ENCODE measurements at regions not wholly inside any gene's neighbourhood (a gene's known extent, or its start where the extent isn't known, plus 50 kb on each side); places are given as distances from the start of the nearest gene placed in this dataset.

DNA sequence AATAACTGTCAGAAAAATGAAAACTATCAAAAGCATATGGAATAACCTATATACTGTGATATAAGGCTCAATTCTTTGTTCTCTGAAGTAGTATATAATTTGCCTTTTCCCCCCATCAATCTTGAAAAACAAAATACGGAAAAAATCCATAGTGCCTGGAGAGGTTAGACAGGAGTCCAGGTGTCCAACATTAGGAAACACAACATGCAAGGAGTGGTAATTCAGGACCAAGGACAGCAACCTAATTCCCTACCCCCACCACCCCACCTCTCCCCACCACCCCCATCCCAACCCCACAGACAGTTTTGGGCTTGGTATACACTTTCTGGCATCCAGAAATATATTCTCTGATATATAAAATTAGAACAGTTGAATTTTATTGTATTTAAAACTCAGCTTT, 55.1 kb upstream of the SLC25A26 start:
- Histone ChIP-seq H3K9me3 (ENCODE audit: control insufficient read depth in 2 of 2, low read length in 2 of 2) (no peaks in the 10 kb centered on the region), H3K36me3 (ENCODE audit: control insufficient read depth, insufficient read depth, low read length) (no peaks in the 10 kb centered on the region), H3K27me3 (ENCODE audit: control insufficient read depth, insufficient read depth, low read length) (no peaks in the 10 kb centered on the region), H3K4me1 (ENCODE audit: control insufficient read depth, insufficient read depth, low read length, poor library complexity, severe bottlenecking) (no peaks in the 10 kb centered on the region), H3K27ac (ENCODE audit: insufficient read depth, low read length, poor library complexity, severe bottlenecking) (no peak overlapping the region), H3K4me3 (ENCODE audit: low read depth, low read length) (no peak overlapping the region)
- ATAC-seq (ENCODE audit: low read depth in 2 of 2) (no peak), DNase-seq (no peak)
- H3K36me3 Mint-ChIP-seq = no peaks in the 10 kb centered on the region
- H3K4me3 Mint-ChIP-seq = no peak overlapping the region
- peaks cover 6% of the 10 kb centered on the region for H3K27me3 Mint-ChIP-seq
- H3K9me3 Mint-ChIP-seq = peaks cover 0 to 4% (median 2%) of the 10 kb centered on the region in 7 donors
- H3K27ac Mint-ChIP-seq = no peak overlapping the region
- H3K4me1 Mint-ChIP-seq = no peaks in the 10 kb centered on the region

DNA sequence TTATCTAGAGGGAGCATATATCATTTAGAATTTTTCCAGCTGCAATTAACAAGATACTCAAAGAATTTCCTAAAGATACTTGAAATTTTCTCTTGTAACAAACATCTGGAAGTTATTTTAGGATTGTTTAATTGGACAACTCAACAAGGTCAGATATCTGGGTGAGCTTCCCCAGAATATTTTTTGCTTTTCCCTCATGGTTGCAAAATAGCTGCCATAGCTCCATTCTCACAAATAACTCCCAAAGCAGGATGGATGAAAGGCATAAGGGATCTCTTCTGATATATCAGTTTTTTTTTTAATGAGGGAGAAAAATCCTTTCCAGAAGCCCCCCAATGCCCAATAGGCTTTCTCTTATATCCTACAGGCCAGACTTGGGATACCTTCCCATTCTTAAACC, 56.6 kb upstream of the SLC25A26 start:
- Mint-ChIP-seq H3K4me1 (no peaks in the 10 kb centered on the region), H3K27ac (no peak overlapping the region), H3K9me3 (peaks cover 0 to 4% (median 2%) of the 10 kb centered on the region in 7 donors), H3K4me3 (no peak overlapping the region), H3K27me3 (peaks cover under 1% of the 10 kb centered on the region), H3K36me3 (no peaks in the 10 kb centered on the region)
- Histone ChIP-seq H3K27ac (ENCODE audit: insufficient read depth, low read length, poor library complexity, severe bottlenecking) (no peak overlapping the region), H3K27me3 (ENCODE audit: control insufficient read depth, insufficient read depth, low read length) (no peaks in the 10 kb centered on the region), H3K36me3 (ENCODE audit: control insufficient read depth, insufficient read depth, low read length) (no peaks in the 10 kb centered on the region), H3K4me1 (ENCODE audit: control insufficient read depth, insufficient read depth, low read length, poor library complexity, severe bottlenecking) (no peaks in the 10 kb centered on the region), H3K4me3 (ENCODE audit: low read depth, low read length) (no peak overlapping the region), H3K9me3 (ENCODE audit: control insufficient read depth in 2 of 2, low read length in 2 of 2) (no peaks in the 10 kb centered on the region)
- ATAC-seq (ENCODE audit: low read depth in 2 of 2) = no peak
- no peak for DNase-seq

DNA sequence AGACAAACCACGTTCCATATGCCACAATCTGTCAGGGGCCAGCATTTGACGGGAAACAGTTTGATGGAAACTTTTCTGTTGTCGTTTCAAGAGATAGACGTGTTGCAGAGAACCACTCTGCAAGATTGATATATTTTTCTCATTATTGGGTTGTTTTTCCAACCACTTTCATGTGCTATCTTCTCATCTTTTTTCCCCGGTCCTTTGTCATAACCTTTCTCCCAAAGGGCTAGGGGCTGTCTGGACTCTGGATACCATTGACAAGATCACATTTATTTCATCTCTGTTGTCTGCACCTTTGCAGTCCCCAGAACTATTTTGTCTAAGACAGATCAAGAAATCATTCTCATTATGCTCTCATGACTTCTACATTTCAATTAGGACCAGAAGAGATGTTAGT, 57.6 kb upstream of the SLC25A26 start:
- no peaks in the 10 kb centered on the region for H3K36me3 ChIP-seq (ENCODE audit: control insufficient read depth, insufficient read depth, low read length)
- Mint-ChIP-seq H3K27me3 (no peaks in the 10 kb centered on the region), H3K36me3 (no peaks in the 10 kb centered on the region), H3K4me1 (no peaks in the 10 kb centered on the region), H3K27ac (no peak overlapping the region), H3K4me3 (no peak overlapping the region), H3K9me3 (peaks cover 0 to 4% (median 2%) of the 10 kb centered on the region in 7 donors)
- no peaks in the 10 kb centered on the region for H3K4me1 ChIP-seq (ENCODE audit: control insufficient read depth, insufficient read depth, low read length, poor library complexity, severe bottlenecking)
- no peak overlapping the region for H3K4me3 ChIP-seq (ENCODE audit: low read depth, low read length)
- no peaks in the 10 kb centered on the region for H3K9me3 ChIP-seq (ENCODE audit: control insufficient read depth in 2 of 2, low read length in 2 of 2)
- ATAC-seq (ENCODE audit: low read depth in 2 of 2) (no peak), DNase-seq (no peak)
- H3K27ac ChIP-seq (ENCODE audit: insufficient read depth, low read length, poor library complexity, severe bottlenecking) = no peak overlapping the region
- no peaks in the 10 kb centered on the region for H3K27me3 ChIP-seq (ENCODE audit: control insufficient read depth, insufficient read depth, low read length)

DNA sequence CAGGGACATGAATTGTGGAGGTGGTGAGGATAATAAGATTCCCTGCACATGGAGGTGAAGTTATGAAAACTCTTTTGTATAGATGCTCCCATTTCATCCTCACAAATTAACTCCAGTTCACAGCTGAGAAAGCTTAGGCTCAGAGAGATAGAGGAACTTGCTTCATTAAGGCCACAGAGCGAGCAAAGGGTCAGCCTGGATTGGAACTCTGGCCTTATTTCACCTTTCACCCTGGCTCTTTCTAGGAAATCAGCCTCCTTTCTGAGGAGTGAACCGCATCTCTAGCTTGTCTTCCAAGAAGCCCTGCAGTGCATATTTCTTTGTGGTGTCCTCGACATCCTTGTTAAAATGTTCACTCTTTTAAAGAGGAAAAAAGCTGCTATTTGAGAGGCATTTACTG, 58.0 kb upstream of the SLC25A26 start:
- DNase-seq (no peak), ATAC-seq (ENCODE audit: low read depth in 2 of 2) (no peak)
- no peaks in the 10 kb centered on the region for H3K9me3 ChIP-seq (ENCODE audit: control insufficient read depth in 2 of 2, low read length in 2 of 2)
- Mint-ChIP-seq H3K4me1 (no peaks in the 10 kb centered on the region), H3K36me3 (no peaks in the 10 kb centered on the region), H3K27me3 (no peaks in the 10 kb centered on the region), H3K27ac (no peak overlapping the region), H3K4me3 (no peak overlapping the region), H3K9me3 (peaks cover 0 to 4% (median 2%) of the 10 kb centered on the region in 7 donors)
- no peaks in the 10 kb centered on the region for H3K4me1 ChIP-seq (ENCODE audit: control insufficient read depth, insufficient read depth, low read length, poor library complexity, severe bottlenecking)
- no peak overlapping the region for H3K4me3 ChIP-seq (ENCODE audit: low read depth, low read length)
- H3K27me3 ChIP-seq (ENCODE audit: control insufficient read depth, insufficient read depth, low read length) = no peaks in the 10 kb centered on the region
- H3K36me3 ChIP-seq (ENCODE audit: control insufficient read depth, insufficient read depth, low read length) = no peaks in the 10 kb centered on the region
- H3K27ac ChIP-seq (ENCODE audit: insufficient read depth, low read length, poor library complexity, severe bottlenecking) = no peak overlapping the region

DNA sequence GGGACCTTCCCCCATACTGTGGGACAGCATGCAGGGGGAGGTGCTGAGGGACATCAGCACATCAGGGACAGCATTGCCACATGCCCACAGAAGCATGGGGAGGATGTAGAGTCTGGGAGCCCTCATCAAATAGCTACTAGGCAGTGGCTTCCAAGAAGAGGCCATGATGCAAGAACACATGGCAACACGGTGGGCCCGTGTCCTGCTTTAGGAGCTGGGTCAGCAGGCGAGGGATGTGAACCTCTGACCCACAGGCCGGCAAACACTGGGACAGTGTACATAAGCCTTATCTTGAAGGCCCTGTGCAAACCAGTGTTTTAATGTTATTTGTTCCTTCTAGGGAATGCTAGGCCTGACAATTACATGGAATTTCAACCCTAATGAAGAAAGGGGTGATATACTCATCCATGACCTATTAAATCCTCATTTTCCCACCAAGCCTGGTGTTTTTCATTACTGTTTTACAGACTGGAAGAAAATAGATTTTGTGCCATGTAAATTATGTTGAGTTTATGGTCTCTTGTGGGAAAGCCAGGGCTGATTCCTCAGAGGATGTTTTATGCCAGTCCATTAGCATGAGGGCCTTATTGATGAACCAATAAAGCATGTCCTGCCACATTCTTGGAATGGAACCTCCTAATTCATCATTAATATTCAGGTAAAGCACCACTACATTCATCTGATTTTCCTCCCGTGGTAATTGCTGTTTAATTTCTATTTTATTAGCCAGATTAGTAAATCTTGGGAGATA, 61.7 kb upstream of the SLC25A26 start:
- Histone ChIP-seq H3K4me1 (ENCODE audit: control insufficient read depth, insufficient read depth, low read length, poor library complexity, severe bottlenecking) (no peaks in the 10 kb centered on the region), H3K27ac (ENCODE audit: insufficient read depth, low read length, poor library complexity, severe bottlenecking) (no peak overlapping the region), H3K4me3 (ENCODE audit: low read depth, low read length) (no peak overlapping the region), H3K9me3 (ENCODE audit: control insufficient read depth in 2 of 2, low read length in 2 of 2) (no peaks in the 10 kb centered on the region), H3K36me3 (ENCODE audit: control insufficient read depth, insufficient read depth, low read length) (no peaks in the 10 kb centered on the region), H3K27me3 (ENCODE audit: control insufficient read depth, insufficient read depth, low read length) (no peaks in the 10 kb centered on the region)
- no peak for ATAC-seq (ENCODE audit: low read depth in 2 of 2)
- Mint-ChIP-seq H3K27ac (no peak overlapping the region), H3K9me3 (peaks cover 0 to 4% (median 0%) of the 10 kb centered on the region in 7 donors), H3K4me1 (no peaks in the 10 kb centered on the region), H3K4me3 (no peak overlapping the region), H3K27me3 (no peaks in the 10 kb centered on the region), H3K36me3 (no peaks in the 10 kb centered on the region)
- DNase-seq = no peak

DNA sequence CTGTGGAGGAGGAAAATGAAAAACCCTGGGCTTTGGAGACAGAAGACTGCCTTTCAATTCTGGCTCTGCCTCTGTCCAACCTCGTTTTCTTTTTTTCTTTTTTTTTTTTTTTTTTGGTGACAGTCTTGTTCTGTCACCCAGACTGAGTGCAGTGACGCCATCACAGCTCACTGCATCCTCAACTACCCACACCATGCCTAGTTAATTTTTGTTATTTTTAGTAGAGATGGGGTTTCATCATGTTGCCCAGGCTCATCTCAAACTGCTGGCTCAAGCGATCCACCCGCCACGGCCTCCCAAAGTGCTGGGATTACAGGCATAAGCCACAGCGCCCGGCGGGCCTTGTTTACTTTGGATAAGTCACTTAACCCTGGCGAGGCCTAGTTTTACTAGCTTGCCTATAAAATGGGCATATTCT, 66.3 kb upstream of the SLC25A26 start:
- no peaks in the 10 kb centered on the region for H3K36me3 ChIP-seq (ENCODE audit: control insufficient read depth, insufficient read depth, low read length)
- H3K4me1 ChIP-seq (ENCODE audit: control insufficient read depth, insufficient read depth, low read length, poor library complexity, severe bottlenecking) = no peaks in the 10 kb centered on the region
- no peak for ATAC-seq (ENCODE audit: low read depth in 2 of 2)
- H3K27me3 ChIP-seq (ENCODE audit: control insufficient read depth, insufficient read depth, low read length) = peaks cover 7% of the 10 kb centered on the region
- H3K27ac ChIP-seq (ENCODE audit: insufficient read depth, low read length, poor library complexity, severe bottlenecking) = no peak overlapping the region
- Mint-ChIP-seq H3K27me3 (peaks cover 6% of the 10 kb centered on the region), H3K36me3 (no peaks in the 10 kb centered on the region), H3K27ac (no peak overlapping the region), H3K4me1 (no peaks in the 10 kb centered on the region), H3K4me3 (no peak overlapping the region), H3K9me3 (peaks cover 0 to 2% (median 0%) of the 10 kb centered on the region in 7 donors)
- no peak for DNase-seq
- no peaks in the 10 kb centered on the region for H3K9me3 ChIP-seq (ENCODE audit: control insufficient read depth in 2 of 2, low read length in 2 of 2)
- no peak overlapping the region for H3K4me3 ChIP-seq (ENCODE audit: low read depth, low read length)

DNA sequence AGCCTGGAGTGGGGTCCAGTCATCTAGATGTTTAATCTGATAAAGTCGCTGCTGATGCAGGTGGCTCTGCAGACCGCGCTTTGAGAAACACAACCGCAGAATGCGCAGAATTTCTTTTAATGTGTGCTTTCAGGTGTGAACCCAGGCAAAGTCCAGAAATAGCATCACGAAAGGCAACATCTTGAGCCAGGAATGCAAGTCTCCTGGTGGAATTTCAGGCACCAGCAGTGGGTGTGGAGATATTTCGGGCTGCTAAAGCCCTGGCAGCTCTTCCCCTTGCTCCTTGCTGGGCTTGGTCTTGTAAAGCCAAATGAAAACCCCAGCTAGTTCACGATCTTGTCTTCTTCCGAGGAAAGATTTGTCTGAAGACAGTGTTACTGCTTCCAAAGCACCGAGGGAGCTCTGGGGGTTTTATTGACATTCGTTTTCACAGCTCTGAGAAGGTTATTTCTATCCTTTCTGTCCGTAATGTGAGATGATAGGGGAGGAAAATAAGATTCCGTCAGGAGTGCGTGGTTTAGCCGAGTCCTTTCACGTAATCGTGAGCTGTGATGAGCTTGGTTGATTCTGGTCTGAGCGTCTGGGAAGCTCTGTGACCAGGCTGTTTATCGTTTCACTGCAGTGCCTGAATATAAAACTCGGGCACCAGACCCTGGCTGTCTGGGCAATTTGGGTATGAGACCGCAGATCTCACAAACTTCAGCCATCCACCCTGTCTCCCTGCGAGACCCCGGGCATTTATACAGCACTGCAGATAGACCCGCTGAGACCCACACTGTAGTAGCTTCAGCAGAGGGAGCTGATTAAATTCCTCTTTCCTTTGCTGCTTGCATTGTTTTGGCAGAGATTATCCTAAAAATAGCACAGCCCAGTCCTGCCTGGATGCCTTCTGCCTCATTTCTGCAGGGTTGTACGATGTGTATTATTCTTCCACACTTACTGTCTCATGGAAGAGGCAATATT, 67.0 kb upstream of the SLC25A26 start:
- H3K27ac Mint-ChIP-seq = no peak overlapping the region
- H3K4me3 Mint-ChIP-seq = no peak overlapping the region

More for the DNA sequence above, 67.0 kb upstream of the SLC25A26 start:
- peaks cover 7% of the 10 kb centered on the region for H3K27me3 ChIP-seq (ENCODE audit: control insufficient read depth, insufficient read depth, low read length)
- no peak overlapping the region for H3K4me3 ChIP-seq (ENCODE audit: low read depth, low read length)
- no peaks in the 10 kb centered on the region for H3K4me1 Mint-ChIP-seq
- no peak for DNase-seq
- ATAC-seq (ENCODE audit: low read depth in 2 of 2) = no peak
- H3K9me3 ChIP-seq (ENCODE audit: control insufficient read depth in 2 of 2, low read length in 2 of 2) = no peaks in the 10 kb centered on the region
- H3K36me3 ChIP-seq (ENCODE audit: control insufficient read depth, insufficient read depth, low read length) = no peaks in the 10 kb centered on the region
- peaks cover 6% of the 10 kb centered on the region for H3K27me3 Mint-ChIP-seq
- no peak overlapping the region for H3K27ac ChIP-seq (ENCODE audit: insufficient read depth, low read length, poor library complexity, severe bottlenecking)
- no peaks in the 10 kb centered on the region for H3K4me1 ChIP-seq (ENCODE audit: control insufficient read depth, insufficient read depth, low read length, poor library complexity, severe bottlenecking)
- no peaks in the 10 kb centered on the region for H3K36me3 Mint-ChIP-seq
- H3K9me3 Mint-ChIP-seq = peaks cover 0 to 2% (median 0%) of the 10 kb centered on the region in 7 donors

Measured in CD4-positive, CD25-positive, alpha-beta regulatory T cell (primary cell).